ENCODE measurements at regions not wholly inside any gene's neighbourhood (a gene's known extent, or its start where the extent isn't known, plus 50 kb on each side); places are given as distances from the start of the nearest gene placed in this dataset.

DNA sequence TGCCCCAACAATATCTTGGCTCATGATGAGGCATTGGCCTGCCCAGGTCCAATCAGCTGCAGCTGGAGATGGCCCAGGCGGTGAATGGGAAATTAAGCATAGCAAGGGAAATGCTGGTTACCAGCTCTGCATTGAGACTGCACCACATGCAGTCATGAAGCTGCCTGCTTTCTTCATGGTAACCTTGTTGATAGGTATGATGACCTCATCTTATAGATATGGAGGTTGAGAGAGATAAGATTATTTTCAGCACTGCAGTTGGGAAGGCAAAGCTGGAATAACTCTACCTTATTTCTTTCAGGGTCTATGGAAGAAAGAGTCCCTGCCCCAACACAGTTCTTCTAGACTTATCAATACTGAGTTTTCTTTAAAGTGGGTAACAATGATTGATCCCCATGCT is 180.1 kb downstream of the ICE1 start:
- Histone ChIP-seq H2BK15ac (ENCODE audit: low read length) (no peak overlapping the region), H3K23ac (ENCODE audit: insufficient read length) (no peak overlapping the region), H3K27me3 (replicated peaks in 1 of 4; ENCODE audit: control insufficient read depth in 3 of 4, extremely low read depth in 1 of 4, insufficient read depth in 3 of 4, low read length in 3 of 4) (no peaks in the 10 kb centered on the region), H3K23me2 (ENCODE audit: low read depth, low read length) (no peaks in the 10 kb centered on the region), H3K18ac (ENCODE audit: extremely low read depth, low read length) (no peak overlapping the region), H4K91ac (replicated peaks; ENCODE audit: insufficient read length, low read length) (no peak overlapping the region), H3K9ac (replicated peaks in 1 of 4; ENCODE audit: extremely low read depth in 1 of 4, low read depth in 3 of 4, low read length in 3 of 4) (no peak overlapping the region), H3K9me3 (ENCODE audit: insufficient read depth in 2 of 2, low read depth in 1 of 2, low read length in 1 of 2) (no peaks in the 10 kb centered on the region), H3K4me3 (ENCODE audit: extremely low read depth in 1 of 4, insufficient read depth in 2 of 4, low read depth in 3 of 4, low read length in 4 of 4) (no peak overlapping the region), H3K56ac (replicated peaks; ENCODE audit: insufficient read length, low read depth, low read length) (no peak overlapping the region), H4K8ac (ENCODE audit: extremely low read depth, insufficient read depth, low read length) (no peak overlapping the region), H3K4ac (replicated peaks; ENCODE audit: insufficient read length, low read depth, low read length) (no peak overlapping the region), H3K36me3 (ENCODE audit: control insufficient read depth in 2 of 4, insufficient read depth in 4 of 4, low read length in 3 of 4) (no peaks in the 10 kb centered on the region), H2BK120ac (replicated peaks; ENCODE audit: low read depth, low read length) (no peak overlapping the region), H4K5ac (ENCODE audit: insufficient read length, low read depth, low read length) (no peak overlapping the region), H3K4me1 (replicated peaks in 1 of 4; ENCODE audit: control insufficient read depth in 3 of 4, insufficient read depth in 4 of 4, low read length in 3 of 4) (no peaks in the 10 kb centered on the region), H4K20me1 (replicated peaks in 1 of 2; ENCODE audit: control insufficient read depth in 1 of 2, insufficient read depth in 2 of 2, low read length in 2 of 2) (no peaks in the 10 kb centered on the region), H3K14ac (ENCODE audit: insufficient read length) (no peak overlapping the region), H3K27ac (ENCODE audit: low read depth, low read length) (no peak overlapping the region), H3K79me2 (ENCODE audit: control insufficient read depth in 1 of 2, insufficient read depth in 2 of 2, low read length in 2 of 2) (no peaks in the 10 kb centered on the region), H2AFZ (ENCODE audit: low read length) (no peak overlapping the region), H2BK20ac (ENCODE audit: low read length) (no peak overlapping the region), H2BK5ac (ENCODE audit: low read depth, low read length) (no peak overlapping the region), H3K79me1 (ENCODE audit: low read depth, low read length) (no peaks in the 10 kb centered on the region), H2AK5ac (ENCODE audit: low read depth, low read length) (no peak overlapping the region), H3K4me2 (ENCODE audit: insufficient read depth in 1 of 2, low read depth in 2 of 2, low read length in 2 of 2) (no peak overlapping the region), H2BK12ac (ENCODE audit: low read depth, low read length) (no peak overlapping the region)
- DNase-seq (ENCODE audit: low read depth in 1 of 2, low spot score in 2 of 2) (no peak), FAIRE-seq (no peak)
- ChIA-PET POLR2A (ENCODE audit: partially characterized antibody) (no interaction called here), CTCF (ENCODE audit: partially characterized antibody) (interaction anchor here (1.0 to 2.2 kb wide), 3 partner anchors 11 to 106 kb away, joined by 3 to 8 read pairs (median 5); no protein-coding TSS in a partner anchor)
- WGBS, 2 experiments (ENCODE audit: extremely low coverage in 1 of 2, insufficient coverage in 1 of 2, insufficient read length in 1 of 2, insufficient replicate concordance in 2 of 2, low coverage in 1 of 2, low lambda C conversion rate in 2 of 2, missing lambda C conversion rate in 1 of 2), result 70% methylated on average over 1 of the region's 1 CpG; no CpG with 5 or more reads in 1 of the 2 experiments
- TF ChIP-seq CREB1 (IDR thresholded peaks at IDR 0.05) (no peak), JUN (IDR thresholded peaks at IDR 0.05; ENCODE audit: low read depth, low read length) (no peak), SIX5 (IDR thresholded peaks at IDR 0.05; ENCODE audit: low read depth, low read length) (no peak), RXRA (IDR thresholded peaks at IDR 0.05; ENCODE audit: insufficient read depth, low read depth, low read length) (no peak), TEAD4 (IDR thresholded peaks at IDR 0.05; ENCODE audit: low read depth, low read length) (no peak), SP2 (IDR thresholded peaks at IDR 0.05; ENCODE audit: low read length) (no peak), CHD2 (IDR thresholded peaks at IDR 0.05; ENCODE audit: low read length) (no peak), CHD1 (IDR thresholded peaks at IDR 0.05; ENCODE audit: low read depth, low read length) (no peak)
- TF ChIP-seq, protein P1, sequence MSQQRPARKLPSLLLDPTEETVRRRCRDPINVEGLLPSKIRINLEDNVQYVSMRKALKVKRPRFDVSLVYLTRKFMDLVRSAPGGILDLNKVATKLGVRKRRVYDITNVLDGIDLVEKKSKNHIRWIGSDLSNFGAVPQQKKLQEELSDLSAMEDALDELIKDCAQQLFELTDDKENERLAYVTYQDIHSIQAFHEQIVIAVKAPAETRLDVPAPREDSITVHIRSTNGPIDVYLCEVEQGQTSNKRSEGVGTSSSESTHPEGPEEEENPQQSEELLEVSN (IDR thresholded peaks at IDR 0.05), result no peak
- TF ChIP-seq, protein P2, sequence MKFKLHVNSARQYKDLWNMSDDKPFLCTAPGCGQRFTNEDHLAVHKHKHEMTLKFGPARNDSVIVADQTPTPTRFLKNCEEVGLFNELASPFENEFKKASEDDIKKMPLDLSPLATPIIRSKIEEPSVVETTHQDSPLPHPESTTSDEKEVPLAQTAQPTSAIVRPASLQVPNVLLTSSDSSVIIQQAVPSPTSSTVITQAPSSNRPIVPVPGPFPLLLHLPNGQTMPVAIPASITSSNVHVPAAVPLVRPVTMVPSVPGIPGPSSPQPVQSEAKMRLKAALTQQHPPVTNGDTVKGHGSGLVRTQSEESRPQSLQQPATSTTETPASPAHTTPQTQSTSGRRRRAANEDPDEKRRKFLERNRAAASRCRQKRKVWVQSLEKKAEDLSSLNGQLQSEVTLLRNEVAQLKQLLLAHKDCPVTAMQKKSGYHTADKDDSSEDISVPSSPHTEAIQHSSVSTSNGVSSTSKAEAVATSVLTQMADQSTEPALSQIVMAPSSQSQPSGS (IDR thresholded peaks at IDR 0.05; ENCODE audit: low read length), result no peak

Data from H1 (cell line).